HG03457 (cell line): ENCODE measurements at regions not wholly inside any gene's neighbourhood (a gene's known extent, or its start where the extent isn't known, plus 50 kb on each side); places are given as distances from the start of the nearest gene placed in this dataset.
"Not testable (repeated sequence)": the region's sequence is repeated elsewhere in the genome, so short reads cannot be mapped to it uniquely, and the experiment has no call there.

Source experiments
- ATAC-seq: cut with Tn5 transposase; IDR thresholded peaks from one replicate; pipeline ENCODE4 v1.9.1; 2021; ENCODE audit warnings: moderate number of reproducible peaks; ENCODE audit not compliant: unreplicated experiment

GRCh38 chr5:125481506-125482465, 735.3 kb upstream of the ZNF608 start:
- no peak for ATAC-seq

- no peak for ATAC-seq
Measured at GRCh38 chr5:125483609-125484008, 737.2 kb upstream of the ZNF608 start.

GRCh38 chr5:125484272-125484741, 737.9 kb upstream of the ZNF608 start:
- ATAC-seq, result no peak

- no peak for ATAC-seq
Measured at GRCh38 chr5:125484742-125485641, 738.6 kb upstream of the ZNF608 start.

- ATAC-seq, result no peak
Measured at GRCh38 chr5:125485771-125486170, 739.3 kb upstream of the ZNF608 start.

- ATAC-seq, result no peak
Measured at GRCh38 chr5:125486634-125487033, 740.2 kb upstream of the ZNF608 start.

GRCh38 chr5:125487231-125487630, 740.8 kb upstream of the ZNF608 start:
- no peak for ATAC-seq

GRCh38 chr5:125487652-125488051, 741.2 kb upstream of the ZNF608 start:
- not testable (repeated sequence) for ATAC-seq

- ATAC-seq, result no peak
Measured at GRCh38 chr5:125489146-125489545, 742.7 kb upstream of the ZNF608 start.

GRCh38 chr5:125491986-125492492, 745.6 kb upstream of the ZNF608 start:
- no peak for ATAC-seq

GRCh38 chr5:125492977-125493376, 746.5 kb upstream of the ZNF608 start:
- no peak for ATAC-seq

- ATAC-seq, result no peak
Measured at GRCh38 chr5:125496393-125496792, 750.0 kb upstream of the ZNF608 start.

- ATAC-seq, result no peak
Measured at GRCh38 chr5:125497651-125498050, 751.2 kb upstream of the ZNF608 start.

- ATAC-seq, result no peak
Measured at GRCh38 chr5:125499636-125500332, 753.3 kb upstream of the ZNF608 start.

- ATAC-seq, result no peak
Measured at GRCh38 chr5:125501396-125501795, 755.0 kb upstream of the ZNF608 start.

- ATAC-seq, result no peak
Measured at GRCh38 chr5:125503946-125504345, 757.5 kb upstream of the ZNF608 start.

- no peak for ATAC-seq
Measured at GRCh38 chr5:125505115-125505514, 758.7 kb upstream of the ZNF608 start.

GRCh38 chr5:125506124-125506523, 759.7 kb upstream of the ZNF608 start:
- ATAC-seq, result no peak

- ATAC-seq, result no peak
Measured at GRCh38 chr5:125508225-125508624, 761.8 kb upstream of the ZNF608 start.

GRCh38 chr5:125510651-125511050, 764.2 kb upstream of the ZNF608 start:
- ATAC-seq, result no peak
